ENCODE measurements at regions not wholly inside any gene's neighbourhood (a gene's known extent, or its start where the extent isn't known, plus 50 kb on each side); places are given as distances from the start of the nearest gene placed in this dataset.
"Not testable (repeated sequence)": the region's sequence is repeated elsewhere in the genome, so short reads cannot be mapped to it uniquely, and the experiment has no call there.

- DNase-seq, result no peak
Observed at GRCh38 chr3:80424951-80425350, 657.2 kb upstream of the ROBO1 start.

- no peak for DNase-seq
Observed at GRCh38 chr3:80408030-80408721, 640.4 kb upstream of the ROBO1 start.

DNA sequence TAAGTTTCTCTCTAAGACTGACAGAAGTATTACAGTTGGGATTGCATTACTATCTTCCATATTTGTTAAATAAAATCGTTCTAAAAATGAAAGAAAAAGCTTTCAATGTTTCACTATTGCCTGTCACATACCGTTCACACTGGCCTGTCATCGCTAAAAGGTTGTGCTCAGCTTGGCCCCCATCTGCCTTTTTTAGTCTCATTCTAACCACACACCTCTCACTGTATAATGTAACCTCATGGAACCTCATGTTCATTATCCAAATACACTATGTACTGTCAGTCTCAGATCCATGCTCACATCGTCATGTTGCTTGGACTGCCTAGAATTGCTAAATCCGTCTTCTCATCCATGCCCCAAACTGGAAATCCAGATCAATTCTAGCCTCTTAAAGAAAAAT lies 637.8 kb upstream of the ROBO1 start:
- no peak for DNase-seq

GRCh38 chr3:80395023-80395422 lies 627.2 kb upstream of the ROBO1 start:
- DNase-seq, result no peak

DNA sequence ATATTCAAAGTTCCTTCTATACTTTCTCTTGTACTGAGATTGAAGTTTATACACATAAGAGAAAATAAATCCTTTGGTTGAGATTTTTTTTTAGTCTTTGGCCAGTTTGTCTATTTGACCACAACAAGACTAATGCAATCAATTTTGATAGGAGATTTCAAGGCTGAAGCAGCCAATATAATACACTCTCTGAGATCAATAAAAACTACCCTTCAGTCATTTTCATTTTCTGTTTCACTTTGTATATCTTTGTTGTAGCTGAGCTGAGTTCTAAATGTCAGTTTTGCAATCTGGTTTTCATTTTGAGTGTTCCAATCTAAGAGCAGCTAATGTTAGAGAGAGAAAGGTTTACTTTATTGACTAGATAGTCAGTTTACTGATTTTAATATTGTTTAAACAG lies 623.8 kb upstream of the ROBO1 start:
- DNase-seq, result no peak

GRCh38 chr3:80384811-80385210 lies 617.0 kb upstream of the ROBO1 start:
- DNase-seq, result no peak

DNA sequence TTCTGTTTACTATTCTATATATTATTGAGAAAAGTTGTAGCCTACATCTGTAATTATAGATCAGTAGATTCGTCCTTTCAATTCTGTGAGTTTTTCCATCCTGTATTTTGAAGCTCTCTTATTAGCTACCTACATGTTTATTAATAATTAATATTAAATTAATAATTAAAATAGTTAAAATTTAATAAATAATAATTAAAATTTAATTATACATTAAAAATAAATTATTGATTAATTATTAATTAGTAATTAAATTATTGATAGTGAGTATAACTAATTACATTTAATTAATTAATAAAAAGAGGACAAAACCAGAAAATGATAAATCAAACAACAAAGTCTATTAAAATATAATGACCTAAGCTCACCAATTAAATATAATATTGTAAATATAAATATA lies 606.6 kb upstream of the ROBO1 start:
- no peak for DNase-seq

- DNase-seq, result no peak
Observed at GRCh38 chr3:80368616-80369015, 600.8 kb upstream of the ROBO1 start.

DNA sequence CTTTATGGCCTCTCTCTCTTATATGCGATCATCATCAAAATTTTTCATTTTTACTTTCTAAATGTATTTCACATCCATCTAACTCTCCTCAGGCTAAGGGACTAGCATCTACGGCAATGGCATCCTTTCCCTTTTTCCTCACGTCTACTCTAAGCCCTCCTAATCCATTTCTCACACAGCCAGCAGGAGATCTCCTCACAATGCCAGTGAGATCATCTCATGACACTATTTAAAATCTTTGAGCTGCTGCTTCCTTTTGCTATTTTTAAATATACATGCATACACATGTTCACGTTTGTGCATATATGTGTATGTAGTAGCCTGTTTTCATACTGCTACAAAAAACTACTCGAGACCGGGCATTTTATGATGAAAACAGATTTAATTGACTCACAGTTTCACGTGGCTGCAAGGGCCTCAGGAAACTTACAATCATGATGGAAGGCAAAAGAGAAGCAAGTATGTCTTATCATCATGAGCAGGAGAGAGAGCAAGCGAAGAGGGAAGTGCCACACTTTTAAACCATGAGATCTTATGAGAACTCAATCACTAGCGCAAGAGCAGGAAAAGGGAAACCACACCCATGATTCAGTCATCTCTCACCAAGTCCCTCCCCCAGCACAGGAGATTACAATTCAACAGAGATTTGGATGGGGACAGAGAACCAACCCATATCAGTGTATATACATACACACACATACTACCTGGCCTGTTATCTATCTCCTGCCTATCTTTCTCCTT lies 599.2 kb upstream of the ROBO1 start:
- DNase-seq, result no peak

DNA sequence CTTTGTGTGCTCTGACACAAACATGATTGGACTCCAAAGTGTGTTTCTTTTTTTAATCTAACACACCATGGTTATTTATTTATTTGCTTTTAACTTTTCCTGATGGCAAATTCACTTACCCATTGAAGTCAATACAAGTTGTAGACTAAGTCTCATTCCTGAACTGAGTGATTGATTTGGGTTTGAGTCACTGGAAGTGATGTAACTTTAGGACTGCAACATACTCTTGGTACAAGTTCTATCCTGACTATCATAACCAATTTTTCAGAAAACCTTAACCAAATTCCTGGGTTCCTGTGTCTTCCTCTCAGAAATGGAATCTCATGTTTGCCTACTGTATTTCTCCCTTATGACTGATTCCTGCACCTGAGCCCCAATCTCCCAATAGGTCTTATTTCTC lies 590.0 kb upstream of the ROBO1 start:
- no peak for DNase-seq

DNA sequence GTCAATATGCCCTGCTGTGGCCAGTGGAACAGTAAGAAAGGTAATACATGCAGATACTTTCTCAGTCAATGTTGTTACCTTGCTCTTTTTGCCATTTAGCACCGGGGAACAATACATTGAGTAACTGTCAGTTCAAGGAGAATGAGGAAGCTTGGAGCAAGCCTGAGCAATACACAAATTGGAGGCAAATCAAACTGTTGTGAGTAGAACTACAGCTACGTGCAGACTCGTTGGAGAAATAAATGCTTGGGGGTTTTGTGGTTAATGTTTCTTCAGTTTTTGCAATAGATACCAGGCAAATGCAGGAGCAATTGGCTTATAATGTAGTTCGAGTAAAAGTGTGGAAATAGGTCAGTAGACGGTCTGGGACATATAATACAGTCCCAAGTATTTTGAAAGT lies 587.3 kb upstream of the ROBO1 start:
- DNase-seq, result no peak

DNA sequence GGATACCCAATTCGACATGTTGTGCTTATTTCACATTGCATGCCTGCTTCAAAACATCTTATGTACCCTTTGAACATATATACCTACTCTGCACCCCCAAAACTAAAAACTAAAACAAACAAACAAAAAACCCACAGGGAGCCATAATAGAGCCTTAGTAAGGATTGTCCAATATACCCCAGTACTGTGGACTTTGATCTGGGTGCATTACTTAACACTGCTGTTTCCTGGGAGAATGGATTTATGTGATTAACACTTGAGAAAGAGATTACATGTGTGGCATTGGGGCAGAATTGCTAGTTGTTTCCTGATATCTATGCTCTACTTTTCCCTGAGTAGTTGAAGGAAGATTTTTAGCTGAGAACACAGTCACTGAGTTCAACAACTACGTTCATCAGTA lies 583.4 kb upstream of the ROBO1 start:
- DNase-seq, result no peak

DNA sequence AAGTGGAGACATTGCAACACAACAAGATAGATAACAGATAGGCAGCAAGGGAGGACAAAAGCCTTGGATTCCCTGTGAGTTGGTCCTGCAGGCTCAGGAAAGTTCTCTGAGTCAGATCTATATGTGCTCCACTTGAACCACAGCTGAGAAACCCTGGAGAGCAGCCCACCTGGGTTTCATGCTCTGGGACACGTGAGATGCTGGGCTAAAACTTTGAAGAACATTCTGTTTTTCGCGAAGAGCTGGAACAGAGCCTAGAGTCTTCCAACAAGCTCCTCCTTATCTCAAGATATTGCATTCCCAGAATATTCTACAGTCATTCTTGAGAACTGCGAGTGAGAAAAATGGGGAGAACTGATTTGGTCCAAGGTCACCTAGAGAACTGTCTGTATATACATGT lies 583.0 kb upstream of the ROBO1 start:
- no peak for DNase-seq

GRCh38 chr3:80338366-80338765 lies 570.6 kb upstream of the ROBO1 start:
- no peak for DNase-seq

DNA sequence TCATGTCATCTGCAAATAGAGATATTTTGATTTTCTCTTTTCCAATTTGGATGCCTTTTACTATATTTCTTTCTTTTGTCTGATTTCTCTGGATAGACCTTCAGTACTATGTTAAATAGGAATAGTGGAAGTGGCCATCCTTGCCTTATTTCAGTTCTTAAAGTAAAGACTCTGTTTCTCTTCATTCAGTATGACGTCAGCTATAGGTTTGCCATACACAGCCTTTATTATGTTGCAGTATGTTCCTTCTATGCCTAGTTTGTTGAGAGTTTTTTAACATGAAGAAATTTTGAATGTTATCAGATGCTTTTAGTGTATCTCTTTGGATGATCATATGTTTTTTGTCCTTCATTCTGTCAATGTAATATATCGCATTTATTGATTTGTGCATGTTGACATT lies 566.7 kb upstream of the ROBO1 start:
- no peak for DNase-seq

- DNase-seq, result no peak
Observed at GRCh38 chr3:80331494-80332170, 563.8 kb upstream of the ROBO1 start.

GRCh38 chr3:80314541-80314940 lies 546.7 kb upstream of the ROBO1 start:
- DNase-seq, result not testable (repeated sequence)

- DNase-seq, result no peak
Observed at GRCh38 chr3:80308637-80309036, 540.8 kb upstream of the ROBO1 start.

DNA sequence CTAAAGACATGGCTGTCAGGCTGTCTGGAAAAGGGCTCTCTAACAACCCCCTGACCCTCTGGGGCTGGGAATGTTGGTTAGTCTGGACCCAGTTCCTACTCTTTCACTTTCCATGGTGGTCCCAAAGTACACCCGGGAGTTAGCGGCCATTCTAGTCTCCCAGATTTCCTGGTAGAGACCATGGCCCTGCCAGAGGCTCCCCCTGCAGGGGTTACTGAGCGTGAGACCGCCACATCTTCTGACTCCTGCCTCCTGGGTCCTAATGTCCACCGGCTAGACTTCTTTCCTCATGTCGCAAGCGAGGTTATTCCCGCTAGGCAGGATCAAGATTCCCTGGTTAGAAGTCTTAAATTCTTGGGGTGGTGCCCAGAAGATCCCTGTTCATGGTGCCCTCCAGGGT lies 540.0 kb upstream of the ROBO1 start:
- no peak for DNase-seq

DNA sequence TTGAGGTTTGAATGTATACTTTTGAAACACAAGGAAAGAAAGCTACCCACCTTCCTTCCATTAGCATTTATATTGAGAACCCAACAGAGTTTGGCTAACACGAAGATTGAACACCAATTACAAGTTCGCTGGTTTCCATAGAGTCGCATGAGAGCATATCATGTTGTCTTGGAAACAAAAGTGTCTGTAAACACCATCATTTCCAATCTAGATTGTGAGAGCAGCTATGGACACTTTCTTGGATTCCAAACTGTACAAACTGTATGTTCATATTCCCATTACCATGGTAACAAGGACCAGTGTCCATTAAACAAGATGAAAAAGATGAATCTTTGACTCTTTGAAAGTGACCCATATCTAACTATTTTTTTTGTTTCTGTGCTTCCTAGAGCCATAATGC lies 529.9 kb upstream of the ROBO1 start:
- no peak for DNase-seq

DNA sequence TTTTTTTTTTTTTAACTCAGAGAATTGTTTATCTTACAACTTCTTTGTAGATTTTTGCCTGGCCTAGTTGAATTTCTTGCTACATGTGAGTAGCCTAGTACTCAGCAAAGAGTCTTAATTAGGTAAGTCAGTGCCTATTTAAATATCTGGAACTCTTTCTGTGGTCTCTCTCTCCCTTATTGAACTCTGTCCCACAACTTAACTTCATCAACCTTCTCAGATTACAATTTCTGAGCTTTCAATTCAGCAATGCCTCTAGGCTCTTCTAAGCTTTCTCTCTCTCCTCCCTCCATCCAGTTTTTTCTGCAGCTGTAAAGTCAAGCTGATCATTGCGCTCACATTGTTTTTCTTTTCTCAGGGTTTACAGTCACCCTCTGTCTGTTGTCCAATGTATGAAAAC lies 517.6 kb upstream of the ROBO1 start:
- DNase-seq, result peak; percentile 21

GRCh38 chr3:80283783-80284182 lies 516.0 kb upstream of the ROBO1 start:
- DNase-seq, result no peak

DNA sequence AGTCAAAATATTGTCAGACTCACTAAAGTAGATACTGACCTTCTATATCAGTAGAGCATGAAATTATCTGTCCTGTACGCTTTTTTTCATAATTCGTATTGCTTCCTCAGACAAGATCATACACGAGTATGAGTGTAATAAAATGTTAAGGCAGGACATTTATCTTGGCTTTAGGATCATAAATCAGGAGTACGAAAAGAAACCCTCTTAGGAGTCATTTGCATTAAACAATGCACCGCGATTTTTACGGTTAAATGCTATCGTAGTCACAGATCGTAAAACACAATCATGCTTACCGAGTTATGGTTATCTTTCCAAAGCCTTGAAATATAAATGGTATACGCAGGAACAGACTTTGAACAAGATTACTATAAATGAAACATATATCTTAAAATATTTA lies 510.3 kb upstream of the ROBO1 start:
- DNase-seq, result peak; percentile 14

- no peak for DNase-seq
Observed at GRCh38 chr3:80275120-80275519, 507.3 kb upstream of the ROBO1 start.
